PC-3 (cell line): ENCODE measurements at regions not wholly inside any gene's neighbourhood (a gene's known extent, or its start where the extent isn't known, plus 50 kb on each side); places are given as distances from the start of the nearest gene placed in this dataset.

Experiments used
- EZH2phosphoT487 ChIP-seq: fragments of 300-600 bp; sonication (generic); IDR thresholded peaks from 2 replicates; pipeline ENCODE4 v1.6.1; 2018; ENCODE audit warnings: mild to moderate bottlenecking, antibody characterized with exemption, low read length, borderline replicate concordance
- TF ChIP-seq, protein P1 (sequence below): fragments of 300-600 bp; sonication (generic); conservative IDR thresholded peaks from 2 replicates; pipeline ENCODE4 v1.5.1; 2017; ENCODE audit warnings: antibody characterized with exemption, low read depth, mild to moderate bottlenecking, low read length

DNA sequence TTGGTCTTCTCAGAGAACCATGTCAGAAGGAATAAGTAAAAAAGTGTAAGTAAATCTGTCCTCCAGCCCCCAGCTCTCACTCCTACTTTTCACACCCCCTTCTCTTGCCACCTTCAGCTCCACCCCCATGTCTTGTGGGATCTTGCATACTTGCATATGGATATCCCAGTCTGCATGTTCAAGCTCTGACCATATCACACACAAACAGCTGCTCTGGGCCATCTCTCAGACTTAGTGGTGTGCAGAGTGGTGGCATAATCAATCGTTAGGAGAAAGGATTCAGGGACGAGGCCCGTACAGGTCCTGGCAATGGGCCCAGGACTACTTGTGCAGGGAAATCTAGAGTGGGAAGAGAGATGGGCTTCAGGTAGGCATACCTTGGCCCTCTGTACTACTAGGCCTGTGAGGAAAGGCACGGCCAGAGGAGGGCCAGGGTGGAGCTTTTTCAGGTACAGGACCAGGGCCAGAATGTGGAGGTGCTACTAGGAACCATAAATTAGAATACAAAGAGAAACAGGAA is 112.0 kb upstream of the SGK1 start:
- TF ChIP-seq, protein P1, sequence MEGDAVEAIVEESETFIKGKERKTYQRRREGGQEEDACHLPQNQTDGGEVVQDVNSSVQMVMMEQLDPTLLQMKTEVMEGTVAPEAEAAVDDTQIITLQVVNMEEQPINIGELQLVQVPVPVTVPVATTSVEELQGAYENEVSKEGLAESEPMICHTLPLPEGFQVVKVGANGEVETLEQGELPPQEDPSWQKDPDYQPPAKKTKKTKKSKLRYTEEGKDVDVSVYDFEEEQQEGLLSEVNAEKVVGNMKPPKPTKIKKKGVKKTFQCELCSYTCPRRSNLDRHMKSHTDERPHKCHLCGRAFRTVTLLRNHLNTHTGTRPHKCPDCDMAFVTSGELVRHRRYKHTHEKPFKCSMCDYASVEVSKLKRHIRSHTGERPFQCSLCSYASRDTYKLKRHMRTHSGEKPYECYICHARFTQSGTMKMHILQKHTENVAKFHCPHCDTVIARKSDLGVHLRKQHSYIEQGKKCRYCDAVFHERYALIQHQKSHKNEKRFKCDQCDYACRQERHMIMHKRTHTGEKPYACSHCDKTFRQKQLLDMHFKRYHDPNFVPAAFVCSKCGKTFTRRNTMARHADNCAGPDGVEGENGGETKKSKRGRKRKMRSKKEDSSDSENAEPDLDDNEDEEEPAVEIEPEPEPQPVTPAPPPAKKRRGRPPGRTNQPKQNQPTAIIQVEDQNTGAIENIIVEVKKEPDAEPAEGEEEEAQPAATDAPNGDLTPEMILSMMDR = no peak
- no peak for TF ChIP-seq EZH2phosphoT487
